ENCODE measurements at regions not wholly inside any gene's neighbourhood (a gene's known extent, or its start where the extent isn't known, plus 50 kb on each side); places are given as distances from the start of the nearest gene placed in this dataset.

GRCh38 chr7:115505136-115505535, 525.4 kb downstream of the TFEC start:
- TF ChIP-seq CTCF (conservative IDR thresholded peaks at IDR 0.05) (no peak), EZH2 (IDR thresholded peaks at IDR 0.05; ENCODE audit: low read depth) (no peak)

All from PC-9 (cell line).